NT2/D1 (cell line): ENCODE measurements at regions not wholly inside any gene's neighbourhood (a gene's known extent, or its start where the extent isn't known, plus 50 kb on each side); places are given as distances from the start of the nearest gene placed in this dataset.

Experiments
- SUZ12 ChIP-seq: IDR thresholded peaks from 2 replicates; pipeline ENCODE4 v1.6.1; 2011; ENCODE audit not compliant: insufficient read length, insufficient read depth; ENCODE audit errors: extremely low read depth
- YY1 ChIP-seq: IDR thresholded peaks from 2 replicates; pipeline ENCODE4 v1.6.1; 2011; ENCODE audit not compliant: insufficient read length, insufficient read depth
- ZNF274 ChIP-seq: IDR thresholded peaks from 2 replicates; pipeline ENCODE4 v1.6.1; 2011; ENCODE audit warnings: mild to moderate bottlenecking, low read depth, low read length

DNA sequence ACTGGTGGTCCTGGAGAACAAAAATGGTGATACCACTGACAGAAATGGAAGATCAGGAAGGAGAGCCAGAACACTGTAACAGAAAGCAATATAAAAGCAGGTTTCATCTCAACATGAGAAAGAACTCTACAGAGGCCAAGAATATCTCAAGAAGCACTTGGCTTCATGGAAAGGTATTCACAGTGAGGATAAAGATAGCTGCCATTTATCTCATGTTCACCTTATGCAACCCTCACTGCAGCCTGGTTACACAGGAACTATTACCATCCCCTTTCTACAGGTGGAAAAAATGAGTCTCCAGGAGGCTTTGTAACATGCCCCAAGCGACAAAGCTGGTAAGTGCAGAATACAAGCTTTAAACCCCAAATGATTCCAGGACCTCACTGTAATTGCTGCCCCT lies 606.1 kb upstream of the CADM1 start:
- no peak for TF ChIP-seq ZNF274
- no peak for TF ChIP-seq SUZ12
- TF ChIP-seq YY1 = no peak
